HCT116 (cell line): ENCODE measurements at regions not wholly inside any gene's neighbourhood (a gene's known extent, or its start where the extent isn't known, plus 50 kb on each side); places are given as distances from the start of the nearest gene placed in this dataset.

Experiments used
- ATAC-seq: fragments of 200-7000 bp; cut with Tn5 transposase; 2 replicates; pipeline ENCODE4 v1.9.1; 2020; ENCODE audit warnings: mild to moderate bottlenecking, moderate library complexity
- BruUV-seq: library from RNA; stranded (reverse); fragments of 400-500 nt; replicated peaks from 2 replicates; lab custom pipeline; 2021; lab: Mats Ljungman, UMichigan
- CTCF ChIA-PET: fragments of 300-600 bp; sonication (Branson Sonifier 250); formaldehyde crosslinking; loops from one replicate; lab custom pipeline; 2021; ENCODE audit warnings: antibody characterized with exemption; lab: Charles Lee
- POLR2A ChIA-PET: fragments of 300-600, 350-600 bp; sonication (Branson Sonifier 250); formaldehyde crosslinking; loops from one replicate; lab custom pipeline; 2021; ENCODE audit warnings: antibody characterized with exemption; lab: Charles Lee
- RAD21 ChIA-PET, 2 experiments: fragments of 300-600 bp; sonication (Branson Sonifier 250); formaldehyde crosslinking; loops; one replicate each; lab custom pipeline; 2023; ENCODE audit warnings: low total read pairs in 2 of 2; ENCODE audit not compliant: uncharacterized antibody in 2 of 2, unreplicated experiment in 2 of 2, low non-redundant PET in 1 of 2; lab: Charles Lee
- DNase-seq: peaks from one replicate; pipeline ENCODE4 v3.0.0-alpha.2; 2010; ENCODE audit warnings: low read depth, low spot score
- H2AFZ ChIP-seq: fragments of 200-600 bp; shearing (Covaris generic), sonication (generic); 2 replicates; pipeline ENCODE4 v1.6.1; 2017; ENCODE audit warnings: low read depth, mixed run types, mixed read lengths, antibody characterized with exemption, low read length; ENCODE audit not compliant: poor library complexity, severe bottlenecking
- H3K27ac ChIP-seq: 2 replicates; pipeline ENCODE4 v1.5.1; 2012; ENCODE audit warnings: low read depth, low read length
- H3K27me3 ChIP-seq: fragments of 200-600 bp; sonication (generic); 2 replicates; pipeline ENCODE4 v1.6.1; 2016; ENCODE audit warnings: mixed run types, low read length, mixed read lengths; ENCODE audit not compliant: insufficient read depth
- H3K36me3 ChIP-seq, 2 experiments: fragments of 200-500 bp in 1 of 2; fragments of 200-600 bp in 1 of 2; sonication (Bioruptor generic) in 1 of 2; sonication (generic) in 1 of 2; 2 replicates each; pipeline versions ENCODE4 v1.5.1 to v1.6.1; 2014 to 2016; ENCODE audit warnings: low read length in 2 of 2, inconsistent platforms in 1 of 2, mixed read lengths in 1 of 2, mixed run types in 1 of 2; ENCODE audit not compliant: insufficient read depth in 2 of 2, control insufficient read depth in 1 of 2
- H3K4me1 ChIP-seq, 2 experiments: fragments of 200-600 bp in 1 of 2; sonication (generic) in 1 of 2; 2 replicates each; pipeline versions ENCODE4 v1.5.1 to v1.6.1; 2012 to 2017; ENCODE audit warnings: low read length in 2 of 2, inconsistent platforms in 1 of 2, mild to moderate bottlenecking in 1 of 2, mixed read lengths in 1 of 2, mixed run types in 1 of 2, moderate library complexity in 1 of 2; ENCODE audit not compliant: insufficient read depth in 2 of 2, control insufficient read depth in 1 of 2
- H3K4me2 ChIP-seq: fragments of 200-600 bp; sonication (generic); 2 replicates; pipeline ENCODE4 v1.6.1; 2017; ENCODE audit warnings: mixed run types, low read length, mixed read lengths
- H3K4me3 ChIP-seq, 2 experiments: fragments of 200-600 bp in 1 of 2; sonication (generic) in 1 of 2; replicated peaks in 1 of 2; 2 replicates each; pipeline ENCODE4 v1.5.1; 2011 to 2016; ENCODE audit warnings: low read length in 2 of 2, control low read depth in 1 of 2, low read depth in 1 of 2, mild to moderate bottlenecking in 1 of 2, mixed read lengths in 1 of 2, mixed run types in 1 of 2
- H3K79me2 ChIP-seq: fragments of 200-600 bp; sonication (generic); 2 replicates; pipeline ENCODE4 v1.6.1; 2017; ENCODE audit warnings: mild to moderate bottlenecking, mixed run types, low read length, moderate library complexity, mixed read lengths; ENCODE audit not compliant: insufficient read depth
- H3K9ac ChIP-seq: fragments of 200-600 bp; sonication (generic); 2 replicates; pipeline ENCODE4 v1.6.1; 2016; ENCODE audit warnings: low read length, mixed read lengths
- H3K9me2 ChIP-seq: fragments of 200-600 bp; sonication (generic), shearing (Covaris generic); 2 replicates; pipeline ENCODE4 v1.6.1; 2017; ENCODE audit warnings: mixed run types, mild to moderate bottlenecking, moderate library complexity; ENCODE audit not compliant: insufficient read depth
- H3K9me3 ChIP-seq, 2 experiments: fragments of 200-500 bp in 1 of 2; fragments of 200-600 bp in 1 of 2; sonication (Bioruptor generic) in 1 of 2; sonication (generic) in 1 of 2; 2 replicates each; pipeline ENCODE4 v1.6.1; 2014 to 2017; ENCODE audit warnings: low read length in 2 of 2, mixed read lengths in 2 of 2, inconsistent platforms in 1 of 2, low read depth in 1 of 2, mild to moderate bottlenecking in 1 of 2, mixed run types in 1 of 2, moderate library complexity in 1 of 2; ENCODE audit not compliant: control insufficient read depth in 1 of 2, insufficient read depth in 1 of 2
- H4K20me1 ChIP-seq: fragments of 200-600 bp; sonication (generic), shearing (Covaris generic); 2 replicates; pipeline ENCODE4 v1.6.1; 2017; ENCODE audit warnings: mixed run types, mild to moderate bottlenecking, moderate library complexity; ENCODE audit not compliant: insufficient read depth
- CBX3 ChIP-seq: IDR thresholded peaks from 2 replicates; pipeline ENCODE4 v1.6.1; 2012; ENCODE audit warnings: low read depth
- CEBPB ChIP-seq: IDR thresholded peaks from 2 replicates; pipeline ENCODE4 v1.6.1; 2012; ENCODE audit warnings: low read depth
- EGR1 ChIP-seq: IDR thresholded peaks from 2 replicates; pipeline ENCODE4 v1.6.1; 2012; ENCODE audit warnings: low read depth
- ELF1 ChIP-seq: IDR thresholded peaks from 2 replicates; pipeline ENCODE4 v1.6.1; 2012; ENCODE audit warnings: low read depth, borderline replicate concordance
- EZH2 ChIP-seq: fragments of 200-600 bp; sonication (generic); IDR thresholded peaks from 2 replicates; pipeline ENCODE4 v1.6.1; 2017; ENCODE audit warnings: antibody characterized with exemption, mixed run types
- EZH2phosphoT487 ChIP-seq: fragments of 200-600 bp; IDR thresholded peaks from 2 replicates; pipeline ENCODE4 v1.6.1; 2018; ENCODE audit warnings: antibody characterized with exemption, borderline replicate concordance
- FOSL1 ChIP-seq: IDR thresholded peaks from 2 replicates; pipeline ENCODE4 v1.6.1; 2012; ENCODE audit warnings: low read depth
- JUND ChIP-seq: IDR thresholded peaks from 2 replicates; pipeline ENCODE4 v1.6.1; 2012
- RAD21 ChIP-seq: IDR thresholded peaks from 2 replicates; pipeline ENCODE4 v1.6.1; 2012; ENCODE audit warnings: low read depth, mild to moderate bottlenecking
- SIN3A ChIP-seq: IDR thresholded peaks from 2 replicates; pipeline ENCODE4 v1.6.1; 2012; ENCODE audit warnings: low read depth
- SP1 ChIP-seq: IDR thresholded peaks from 2 replicates; pipeline ENCODE4 v1.6.1; 2012; ENCODE audit warnings: low read depth
- SRF ChIP-seq: IDR thresholded peaks from 2 replicates; pipeline ENCODE4 v1.6.1; 2012; ENCODE audit warnings: low read depth
- TCF7L2 ChIP-seq: IDR thresholded peaks from 2 replicates; pipeline ENCODE4 v1.7.0; 2011; ENCODE audit warnings: borderline replicate concordance, inconsistent platforms; ENCODE audit not compliant: insufficient read depth, insufficient read length; ENCODE audit errors: extremely low read depth
- YY1 ChIP-seq: IDR thresholded peaks from 2 replicates; pipeline ENCODE4 v1.6.1; 2011; ENCODE audit warnings: low read length, low read depth, moderate library complexity, mild to moderate bottlenecking; ENCODE audit not compliant: insufficient replicate concordance; ENCODE audit errors: extremely low read depth
- ZFX ChIP-seq: fragments of 450-650 bp; IDR thresholded peaks from 2 replicates; pipeline ENCODE4 v1.6.1; 2017
- ZNF274 ChIP-seq: fragments of 200-500 bp; sonication (Bioruptor generic); IDR thresholded peaks from 2 replicates; pipeline ENCODE4 v1.6.1; 2014; ENCODE audit warnings: mild to moderate bottlenecking, low read depth, low read length, inconsistent platforms
- intact Hi-C: fragments of 100-400 bp; cut with micrococcal nuclease; formaldehyde crosslinking; loops from 2 replicates; pipeline ENCODE4 v1.10.0; 2022
- TF ChIP-seq, protein P1 (sequence below): IDR thresholded peaks from 2 replicates; pipeline ENCODE4 v1.6.1; 2012
- TF ChIP-seq, protein P2 (sequence below): IDR thresholded peaks from 2 replicates; pipeline ENCODE4 v1.6.1; 2011; ENCODE audit warnings: mild to moderate bottlenecking, low read length, moderate library complexity; ENCODE audit not compliant: insufficient replicate concordance; ENCODE audit errors: extremely low read depth

DNA sequence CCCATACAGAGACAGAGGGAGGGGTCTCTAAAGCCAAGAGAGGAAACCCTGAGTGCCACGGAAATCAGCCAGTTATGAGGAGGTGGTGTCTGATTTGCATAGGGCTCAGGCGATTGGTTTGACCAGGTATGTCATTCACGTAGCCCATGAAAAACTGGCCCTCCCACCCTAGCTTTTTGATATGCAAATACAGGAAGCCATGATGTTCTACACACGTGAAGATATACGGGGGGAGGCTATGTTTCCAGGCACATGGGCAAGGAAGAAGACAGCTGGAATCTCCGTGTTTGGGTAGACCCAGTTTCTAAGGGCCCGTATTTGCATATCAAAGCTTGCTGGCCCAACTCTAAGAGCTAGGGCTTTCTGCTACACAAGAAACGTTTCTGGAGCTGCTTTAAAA lies 717.8 kb upstream of the SEL1L start:
- no peak for ATAC-seq
- Histone ChIP-seq H4K20me1 (no peaks in the 10 kb centered on the region), H3K4me3 (no peak overlapping the region), H2AFZ (no peak overlapping the region), H3K27me3 (no peaks in the 10 kb centered on the region), H3K9me3 (peaks cover 7 to 12% of the 10 kb centered on the region in 2 experiments; a peak in 2 of 4 replicates), H3K79me2 (no peaks in the 10 kb centered on the region), H3K9me2 (no peaks in the 10 kb centered on the region), H3K4me1 (no peaks in the 10 kb centered on the region), H3K27ac (no peak overlapping the region), H3K4me2 (no peak overlapping the region), H3K36me3 (no peaks in the 10 kb centered on the region), H3K9ac (no peak overlapping the region)
- no peak for DNase-seq
- intact Hi-C loops, result no loop called here
- TF ChIP-seq YY1 (no peak), ZNF274 (no peak), FOSL1 (no peak), SRF (no peak), CBX3 (no peak)
- TF ChIP-seq, protein P1, sequence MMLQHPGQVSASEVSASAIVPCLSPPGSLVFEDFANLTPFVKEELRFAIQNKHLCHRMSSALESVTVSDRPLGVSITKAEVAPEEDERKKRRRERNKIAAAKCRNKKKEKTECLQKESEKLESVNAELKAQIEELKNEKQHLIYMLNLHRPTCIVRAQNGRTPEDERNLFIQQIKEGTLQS, result no peak
- TF ChIP-seq, protein P2, sequence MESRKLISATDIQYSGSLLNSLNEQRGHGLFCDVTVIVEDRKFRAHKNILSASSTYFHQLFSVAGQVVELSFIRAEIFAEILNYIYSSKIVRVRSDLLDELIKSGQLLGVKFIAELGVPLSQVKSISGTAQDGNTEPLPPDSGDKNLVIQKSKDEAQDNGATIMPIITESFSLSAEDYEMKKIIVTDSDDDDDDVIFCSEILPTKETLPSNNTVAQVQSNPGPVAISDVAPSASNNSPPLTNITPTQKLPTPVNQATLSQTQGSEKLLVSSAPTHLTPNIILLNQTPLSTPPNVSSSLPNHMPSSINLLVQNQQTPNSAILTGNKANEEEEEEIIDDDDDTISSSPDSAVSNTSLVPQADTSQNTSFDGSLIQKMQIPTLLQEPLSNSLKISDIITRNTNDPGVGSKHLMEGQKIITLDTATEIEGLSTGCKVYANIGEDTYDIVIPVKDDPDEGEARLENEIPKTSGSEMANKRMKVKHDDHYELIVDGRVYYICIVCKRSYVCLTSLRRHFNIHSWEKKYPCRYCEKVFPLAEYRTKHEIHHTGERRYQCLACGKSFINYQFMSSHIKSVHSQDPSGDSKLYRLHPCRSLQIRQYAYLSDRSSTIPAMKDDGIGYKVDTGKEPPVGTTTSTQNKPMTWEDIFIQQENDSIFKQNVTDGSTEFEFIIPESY, result no peak
- no TSS peak for BruUV-seq
- POLR2A ChIA-PET, result no interaction called here
- RAD21 ChIA-PET, result no interaction called here
- CTCF ChIA-PET, result no interaction called here

DNA sequence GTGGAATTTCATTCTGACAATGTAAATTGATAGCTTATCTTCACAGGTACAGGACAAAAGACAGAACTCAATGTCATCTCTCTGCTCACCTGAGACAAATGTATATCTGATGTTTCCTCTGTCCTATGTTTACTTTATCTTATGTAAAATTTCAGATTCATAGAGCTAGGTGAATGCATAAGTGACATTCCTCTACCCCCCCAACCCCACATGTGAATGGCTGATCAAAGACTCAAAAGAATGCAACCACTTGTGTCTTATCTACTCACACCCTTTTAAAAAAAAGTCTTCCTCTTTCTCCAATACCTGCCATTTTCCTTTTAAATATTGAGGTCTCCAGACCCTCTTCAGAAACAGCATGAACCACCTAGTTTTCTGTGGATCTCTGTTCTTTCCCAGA lies 736.6 kb upstream of the SEL1L start:
- H3K4me1 ChIP-seq, result no peaks in the 10 kb centered on the region
- ChIA-PET CTCF (no interaction called here), RAD21 (no interaction called here), POLR2A (no interaction called here)
- no peak overlapping the region for H2AFZ ChIP-seq
- no peak for ATAC-seq
- H3K27me3 ChIP-seq, result no peaks in the 10 kb centered on the region
- no TSS peak for BruUV-seq
- no peak overlapping the region for H3K4me2 ChIP-seq
- H3K79me2 ChIP-seq, result no peaks in the 10 kb centered on the region
- H3K27ac ChIP-seq, result no peak overlapping the region
- H3K9me2 ChIP-seq, result no peaks in the 10 kb centered on the region
- no peak overlapping the region for H3K9ac ChIP-seq
- no peaks in the 10 kb centered on the region for H4K20me1 ChIP-seq
- intact Hi-C loops, result no loop called here
- no peaks in the 10 kb centered on the region for H3K36me3 ChIP-seq
- no peak for TF ChIP-seq JUND
- no peak for TF ChIP-seq CBX3
- TF ChIP-seq ZFX, result no peak
- no peak for TF ChIP-seq SP1
- TF ChIP-seq SIN3A, result no peak
- TF ChIP-seq ZNF274, result no peak
- TF ChIP-seq, protein P2, result no peak
- no peak for TF ChIP-seq CEBPB
- no peak for TF ChIP-seq EZH2phosphoT487
- no peak for TF ChIP-seq EZH2
- TF ChIP-seq ELF1, result no peak
- TF ChIP-seq TCF7L2, result no peak
- no peak for TF ChIP-seq RAD21
- TF ChIP-seq EGR1, result no peak
- no peak for DNase-seq
- H3K9me3 ChIP-seq, result peaks cover 3 to 16% of the 10 kb centered on the region in 2 experiments; a peak in 2 of 4 replicates
- no peak overlapping the region for H3K4me3 ChIP-seq
